Endothelial cell of umbilical vein (primary cell): ENCODE measurements at regions not wholly inside any gene's neighbourhood (a gene's known extent, or its start where the extent isn't known, plus 50 kb on each side); places are given as distances from the start of the nearest gene placed in this dataset.

Experiments used
- BruUV-seq: library from RNA; stranded (reverse); fragments of 400-500 nt; replicated peaks from 2 replicates; lab custom pipeline; 2021; lab: Mats Ljungman, UMichigan
- CTCF ChIA-PET: fragments of 300-600, 350-600 bp; sonication (Branson Sonifier 250); formaldehyde crosslinking; loops from one replicate; lab custom pipeline; 2021; ENCODE audit warnings: antibody characterized with exemption, inconsistent platforms; lab: Charles Lee
- POLR2A ChIA-PET: fragments of 300-600, 350-600 bp; sonication (Branson Sonifier 250); formaldehyde crosslinking; loops from one replicate; lab custom pipeline; 2021; ENCODE audit warnings: antibody characterized with exemption, inconsistent platforms; lab: Charles Lee
- DNase-seq: peaks from one replicate; pipeline ENCODE4 v3.0.0-alpha.2; 2011; ENCODE audit warnings: low read depth, low spot score
- FAIRE-seq: peaks from 2 replicates; lab custom pipeline; 2011; peaks lifted over from hg19 to GRCh38; lab: Jason Lieb, UNC
- H2AFZ ChIP-seq: 2 replicates; pipeline ENCODE4 v1.6.0; 2012; ENCODE audit warnings: low read depth, low read length, control low read depth, inconsistent platforms
- H3K27ac ChIP-seq: 2 replicates; pipeline ENCODE4 v1.5.1; 2011; ENCODE audit warnings: low read depth, mild to moderate bottlenecking, control low read depth, low read length, moderate library complexity; ENCODE audit not compliant: insufficient read depth
- H3K27me3 ChIP-seq, 2 experiments: 2 replicates each; pipeline versions ENCODE4 v1.6.0 to v1.6.1; 2011; ENCODE audit warnings: low read length in 2 of 2, mixed read lengths in 1 of 2; ENCODE audit not compliant: control insufficient read depth in 2 of 2, insufficient read depth in 2 of 2
- H3K36me3 ChIP-seq, 2 experiments: 2 replicates in 1 of 2; 3 replicates in 1 of 2; pipeline ENCODE4 v1.5.1; 2011; ENCODE audit warnings: low read length in 2 of 2, mild to moderate bottlenecking in 1 of 2, moderate library complexity in 1 of 2; ENCODE audit not compliant: control insufficient read depth in 2 of 2, insufficient read depth in 2 of 2; ENCODE audit errors: extremely low read depth in 1 of 2
- H3K4me1 ChIP-seq: 3 replicates; pipeline ENCODE4 v1.5.1; 2011; ENCODE audit warnings: mild to moderate bottlenecking, low read length; ENCODE audit not compliant: control insufficient read depth, insufficient read depth; ENCODE audit errors: extremely low read depth
- H3K4me2 ChIP-seq: 2 replicates; pipeline ENCODE4 v1.6.1; 2011; ENCODE audit warnings: low read length, control low read depth, mixed read lengths; ENCODE audit not compliant: insufficient read depth
- H3K4me3 ChIP-seq, 3 experiments: fragments of 200-600 bp in 1 of 3; sonication (generic), shearing (Covaris generic) in 1 of 3; replicated peaks in 1 of 3; 2 replicates each; pipeline ENCODE4 v1.5.1; 2011 to 2016; ENCODE audit warnings: control low read depth in 3 of 3, low read length in 3 of 3, mild to moderate bottlenecking in 2 of 3, inconsistent platforms in 1 of 3, low read depth in 1 of 3, moderate library complexity in 1 of 3; ENCODE audit not compliant: insufficient read depth in 1 of 3
- H3K79me2 ChIP-seq: 2 replicates; pipeline ENCODE4 v1.6.0; 2012; ENCODE audit warnings: low read length, inconsistent platforms; ENCODE audit not compliant: control insufficient read depth, insufficient read depth
- H3K9ac ChIP-seq: replicated peaks from 2 replicates; pipeline ENCODE3; 2011; ENCODE audit warnings: low read length, control low read depth; ENCODE audit not compliant: insufficient read depth; ENCODE audit errors: extremely low read depth
- H3K9me1 ChIP-seq: replicated peaks from 3 replicates; pipeline ENCODE4 v1.6.0; 2011; ENCODE audit warnings: mild to moderate bottlenecking, low read length; ENCODE audit not compliant: control insufficient read depth, insufficient read depth; ENCODE audit errors: extremely low read depth
- H3K9me3 ChIP-seq: replicated peaks from 2 replicates; pipeline ENCODE4 v1.5.1; 2012; ENCODE audit warnings: low read length, inconsistent platforms; ENCODE audit not compliant: control insufficient read depth, insufficient read depth
- H4K20me1 ChIP-seq: replicated peaks from 2 replicates; pipeline ENCODE3; 2011; ENCODE audit warnings: mild to moderate bottlenecking, low read length; ENCODE audit not compliant: control insufficient read depth, insufficient read depth; ENCODE audit errors: extremely low read depth
- CTCF ChIP-seq, 2 donors: IDR thresholded peaks; 1 replicate in 1 of 2; 2 replicates in 1 of 2; pipeline ENCODE4 v1.5.1; 2011; ENCODE audit warnings: low read length in 2 of 2, mild to moderate bottlenecking in 2 of 2, moderate library complexity in 2 of 2, control low read depth in 1 of 2, inconsistent platforms in 1 of 2, low read depth in 1 of 2; ENCODE audit not compliant: insufficient read depth in 1 of 2; ENCODE audit errors: extremely low read depth in 1 of 2
- EZH2 ChIP-seq: IDR thresholded peaks from 2 replicates; pipeline ENCODE4 v1.6.1; 2012; ENCODE audit warnings: borderline replicate concordance, low read depth, mild to moderate bottlenecking, moderate library complexity, low read length, inconsistent platforms; ENCODE audit not compliant: severe bottlenecking
- FOS ChIP-seq: IDR thresholded peaks from 2 replicates; pipeline ENCODE4 v1.6.1; 2011; ENCODE audit warnings: mild to moderate bottlenecking, low read length, moderate library complexity, borderline replicate concordance; ENCODE audit not compliant: insufficient read depth
- GATA2 ChIP-seq: IDR thresholded peaks from 2 replicates; pipeline ENCODE4 v1.7.0; 2011; ENCODE audit warnings: low read depth, mild to moderate bottlenecking, moderate library complexity, mixed read lengths, low read length; ENCODE audit not compliant: insufficient read length, insufficient read depth
- JUN ChIP-seq: IDR thresholded peaks from 2 replicates; pipeline ENCODE4 v1.6.1; 2011; ENCODE audit warnings: borderline replicate concordance, low read depth; ENCODE audit not compliant: insufficient read length, insufficient read depth
- MAX ChIP-seq: IDR thresholded peaks from 2 replicates; pipeline ENCODE4 v1.6.1; 2011; ENCODE audit not compliant: insufficient read depth, insufficient read length
- MYC ChIP-seq: IDR thresholded peaks from one replicate; pipeline ENCODE4 v1.6.1; 2011; ENCODE audit warnings: mild to moderate bottlenecking, low read depth, low read length
- POLR2A ChIP-seq: IDR thresholded peaks from 2 replicates; pipeline ENCODE4 v1.6.1; 2012; ENCODE audit warnings: low read depth, mild to moderate bottlenecking, control low read depth, low read length
- POLR2AphosphoS5 ChIP-seq: IDR thresholded peaks from 2 replicates; pipeline ENCODE4 v1.6.1; 2012; ENCODE audit warnings: low read depth, mild to moderate bottlenecking, control low read depth, low read length, moderate library complexity; ENCODE audit not compliant: insufficient read depth
- dilution Hi-C: fragments of 300-500 bp; cut with MboI; formaldehyde crosslinking; loops from one replicate; pipeline ENCODE4 v1.15.0; 2019; ENCODE audit warnings: low sequenced_read_pairs; ENCODE audit not compliant: extremely low pct_ligation_motif_present
- intact Hi-C: fragments of 100-400 bp; cut with micrococcal nuclease; formaldehyde crosslinking; loops from one replicate; pipeline ENCODE4 v1.10.0; 2022

DNA sequence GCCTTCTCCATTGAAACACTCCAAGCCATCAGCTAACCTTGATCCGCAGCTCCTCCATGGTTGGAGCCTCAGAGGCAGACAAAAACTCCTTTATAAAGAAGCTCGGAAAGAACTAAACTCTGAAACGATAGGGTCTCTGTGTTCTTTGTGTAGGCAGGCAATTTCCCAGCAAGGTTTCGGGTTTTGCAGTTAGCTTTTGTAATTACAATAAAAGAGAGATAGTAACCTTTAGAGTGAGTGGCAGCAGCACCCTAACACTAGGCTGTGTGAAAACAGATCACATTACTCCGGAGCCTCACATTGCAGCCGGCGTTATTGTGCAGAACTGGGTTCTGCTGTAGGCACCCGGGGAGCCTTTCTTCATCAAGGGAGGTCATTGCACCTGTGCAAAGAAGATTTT lies 115.8 kb upstream of the MAP3K1 start:
- Histone ChIP-seq H3K9me3 (no peaks in the 10 kb centered on the region), H3K4me3 (no peak overlapping the region), H3K4me2 (no peak overlapping the region), H3K4me1 (no peaks in the 10 kb centered on the region), H3K27me3 (peaks cover 7 to 10% of the 10 kb centered on the region in 2 experiments), H2AFZ (no peak overlapping the region), H3K9ac (no peak overlapping the region), H3K9me1 (no peaks in the 10 kb centered on the region), H3K79me2 (no peaks in the 10 kb centered on the region), H3K27ac (no peak overlapping the region), H4K20me1 (no peaks in the 10 kb centered on the region), H3K36me3 (no peaks in the 10 kb centered on the region)
- BruUV-seq = no TSS peak
- FAIRE-seq (no peak), DNase-seq (no peak)
- ChIA-PET POLR2A (no interaction called here), CTCF (no interaction called here)
- intact Hi-C loops = no loop called here
- no peak for TF ChIP-seq JUN
- no peak for TF ChIP-seq FOS
- no peak for TF ChIP-seq MAX
- no peak for TF ChIP-seq CTCF (IDR thresholded peaks at IDR 0.05; ENCODE audit: extremely low read depth in 1 of 2, insufficient read depth in 1 of 2, low read depth in 1 of 2, low read length in 2 of 2)
- TF ChIP-seq POLR2AphosphoS5 = no peak
- no peak for TF ChIP-seq GATA2
- no peak for TF ChIP-seq POLR2A
- TF ChIP-seq MYC = no peak
- TF ChIP-seq EZH2 = no peak
- dilution Hi-C loops = no loop called here
